NB4 (cell line): ENCODE measurements at regions not wholly inside any gene's neighbourhood (a gene's known extent, or its start where the extent isn't known, plus 50 kb on each side); places are given as distances from the start of the nearest gene placed in this dataset.

ENCODE experiments used
- DNase-seq: peaks from one replicate; pipeline ENCODE4 v3.0.0; 2010; ENCODE audit warnings: low read depth
- H3K4me3 ChIP-seq: one replicate; pipeline ENCODE4 v1.5.1; 2011; ENCODE audit warnings: mild to moderate bottlenecking, low read depth, low read length, moderate library complexity
- MYC ChIP-seq: IDR thresholded peaks from 2 replicates; pipeline ENCODE4 v1.6.1; 2011; ENCODE audit warnings: low read depth, low read length
- POLR2A ChIP-seq: IDR thresholded peaks from 2 replicates; pipeline ENCODE4 v1.6.1; 2011; ENCODE audit warnings: mild to moderate bottlenecking; ENCODE audit not compliant: insufficient read length; ENCODE audit errors: extremely low read depth
- TF ChIP-seq, protein P1 (sequence below): IDR thresholded peaks from 2 replicates; pipeline ENCODE4 v1.6.1; 2011; ENCODE audit warnings: low read depth, low read length
- TF ChIP-seq, protein P2 (sequence below): IDR thresholded peaks from one replicate; pipeline ENCODE4 v1.5.1; 2012; ENCODE audit warnings: low read depth, low read length

- TF ChIP-seq MYC (no peak), POLR2A (no peak)
- TF ChIP-seq, protein P1, sequence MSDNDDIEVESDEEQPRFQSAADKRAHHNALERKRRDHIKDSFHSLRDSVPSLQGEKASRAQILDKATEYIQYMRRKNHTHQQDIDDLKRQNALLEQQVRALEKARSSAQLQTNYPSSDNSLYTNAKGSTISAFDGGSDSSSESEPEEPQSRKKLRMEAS: no peak
- TF ChIP-seq, protein P2, sequence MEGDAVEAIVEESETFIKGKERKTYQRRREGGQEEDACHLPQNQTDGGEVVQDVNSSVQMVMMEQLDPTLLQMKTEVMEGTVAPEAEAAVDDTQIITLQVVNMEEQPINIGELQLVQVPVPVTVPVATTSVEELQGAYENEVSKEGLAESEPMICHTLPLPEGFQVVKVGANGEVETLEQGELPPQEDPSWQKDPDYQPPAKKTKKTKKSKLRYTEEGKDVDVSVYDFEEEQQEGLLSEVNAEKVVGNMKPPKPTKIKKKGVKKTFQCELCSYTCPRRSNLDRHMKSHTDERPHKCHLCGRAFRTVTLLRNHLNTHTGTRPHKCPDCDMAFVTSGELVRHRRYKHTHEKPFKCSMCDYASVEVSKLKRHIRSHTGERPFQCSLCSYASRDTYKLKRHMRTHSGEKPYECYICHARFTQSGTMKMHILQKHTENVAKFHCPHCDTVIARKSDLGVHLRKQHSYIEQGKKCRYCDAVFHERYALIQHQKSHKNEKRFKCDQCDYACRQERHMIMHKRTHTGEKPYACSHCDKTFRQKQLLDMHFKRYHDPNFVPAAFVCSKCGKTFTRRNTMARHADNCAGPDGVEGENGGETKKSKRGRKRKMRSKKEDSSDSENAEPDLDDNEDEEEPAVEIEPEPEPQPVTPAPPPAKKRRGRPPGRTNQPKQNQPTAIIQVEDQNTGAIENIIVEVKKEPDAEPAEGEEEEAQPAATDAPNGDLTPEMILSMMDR: no peak
- DNase-seq: no peak
- H3K4me3 ChIP-seq: no peak overlapping the region
Observed at GRCh38 chr12:75600146-75600545, 88.7 kb upstream of the KRR1 start.

DNA sequence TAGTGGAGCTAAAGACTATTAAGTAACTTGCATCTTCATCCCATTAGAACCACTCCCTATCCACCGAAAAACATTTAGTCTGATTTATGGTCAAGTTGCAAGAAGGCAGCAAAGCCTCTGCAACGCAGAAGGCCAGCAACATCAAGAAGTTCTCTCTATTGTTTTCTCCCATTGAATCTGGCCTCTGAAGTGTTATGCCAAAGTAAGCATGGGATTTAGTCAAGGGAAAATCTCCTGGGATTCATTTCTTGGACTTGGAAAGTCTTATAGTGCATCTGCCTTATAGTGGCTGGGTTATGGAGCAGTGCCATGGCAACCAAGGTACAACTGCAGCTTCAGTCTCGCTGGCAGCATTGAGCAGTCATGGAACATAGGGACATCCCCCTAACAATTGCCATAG is 87.7 kb upstream of the KRR1 start:
- no peak overlapping the region for H3K4me3 ChIP-seq
- TF ChIP-seq, protein P1: no peak
- TF ChIP-seq POLR2A: no peak
- TF ChIP-seq MYC: no peak
- TF ChIP-seq, protein P2: no peak
- no peak for DNase-seq

DNA sequence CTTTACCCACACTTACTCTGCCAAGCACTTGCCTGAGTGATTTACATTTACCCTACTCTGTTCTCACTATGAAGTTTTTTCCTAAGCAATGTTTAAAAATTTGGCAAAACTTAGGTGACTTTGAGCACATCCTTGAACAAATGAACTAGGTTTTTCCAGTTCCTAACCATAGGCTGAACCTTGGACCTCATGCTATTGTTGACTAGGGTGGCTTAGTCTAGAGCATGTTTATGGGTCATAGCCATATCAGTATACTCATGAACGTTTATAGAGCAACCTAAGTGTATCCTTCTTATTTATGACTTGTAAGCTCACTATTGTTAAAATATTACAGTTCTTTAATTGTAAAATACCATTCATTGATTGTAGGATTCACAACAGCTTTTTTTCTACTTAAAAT is 85.0 kb upstream of the KRR1 start:
- no peak for TF ChIP-seq POLR2A
- TF ChIP-seq MYC: no peak
- TF ChIP-seq, protein P2: no peak
- TF ChIP-seq, protein P1: no peak
- no peak for DNase-seq
- H3K4me3 ChIP-seq: no peak overlapping the region

GRCh38 chr12:75592638-75593335 is 81.4 kb upstream of the KRR1 start:
- H3K4me3 ChIP-seq: no peak overlapping the region
- TF ChIP-seq, protein P1: no peak
- no peak for TF ChIP-seq POLR2A
- no peak for TF ChIP-seq MYC
- TF ChIP-seq, protein P2: no peak
- no peak for DNase-seq

GRCh38 chr12:75592086-75592485 is 80.7 kb upstream of the KRR1 start:
- DNase-seq: no peak
- TF ChIP-seq MYC (no peak), POLR2A (no peak)
- TF ChIP-seq, protein P2: no peak
- TF ChIP-seq, protein P1: no peak
- H3K4me3 ChIP-seq: no peak overlapping the region

- H3K4me3 ChIP-seq: no peak overlapping the region
- no peak for DNase-seq
- TF ChIP-seq, protein P2: no peak
- TF ChIP-seq POLR2A: no peak
- TF ChIP-seq, protein P1: no peak
Observed at GRCh38 chr12:75591628-75592027, 80.2 kb upstream of the KRR1 start.
